Panc1 (cell line): ENCODE measurements at regions not wholly inside any gene's neighbourhood (a gene's known extent, or its start where the extent isn't known, plus 50 kb on each side); places are given as distances from the start of the nearest gene placed in this dataset.

Experiments used
- ATAC-seq: fragments of 200-7000 bp; cut with Tn5 transposase; 2 replicates; pipeline ENCODE4 v1.9.1; 2020; ENCODE audit warnings: mild to moderate bottlenecking, moderate library complexity
- BruUV-seq: library from RNA; stranded (reverse); fragments of 400-500 nt; replicated peaks from 2 replicates; lab custom pipeline; 2021; lab: Mats Ljungman, UMichigan
- CTCF ChIA-PET: fragments of 300-600 bp; sonication (Branson Sonifier 250); formaldehyde crosslinking; loops from one replicate; lab custom pipeline; 2022; ENCODE audit warnings: antibody characterized with exemption; lab: Charles Lee
- POLR2A ChIA-PET: fragments of 300-600 bp; sonication (Branson Sonifier 250); formaldehyde crosslinking; loops from one replicate; lab custom pipeline; 2022; ENCODE audit warnings: antibody characterized with exemption; lab: Charles Lee
- DNase-seq: peaks from one replicate; pipeline ENCODE4 v3.0.0-alpha.2; 2010; ENCODE audit warnings: low read depth, low spot score
- H3K27ac ChIP-seq: 2 replicates; pipeline ENCODE4 v1.5.1; 2011; ENCODE audit warnings: mild to moderate bottlenecking, low read length, inconsistent platforms
- H3K27me3 ChIP-seq: fragments of 200-500 bp; sonication (Bioruptor generic); 2 replicates; pipeline ENCODE4 v1.6.0; 2014; ENCODE audit warnings: low read length, inconsistent platforms; ENCODE audit not compliant: control insufficient read depth, insufficient read depth
- H3K36me3 ChIP-seq: fragments of 200-500 bp; sonication (Bioruptor generic); 2 replicates; pipeline ENCODE4 v1.5.1; 2014; ENCODE audit warnings: inconsistent platforms, mild to moderate bottlenecking, low read length, moderate library complexity; ENCODE audit not compliant: control insufficient read depth, insufficient read depth
- H3K4me1 ChIP-seq: 2 replicates; pipeline ENCODE4 v1.5.1; 2011; ENCODE audit warnings: inconsistent platforms, mild to moderate bottlenecking, low read length, moderate library complexity; ENCODE audit not compliant: control insufficient read depth, insufficient read depth
- H3K4me3 ChIP-seq, 2 experiments: 2 replicates each; pipeline ENCODE4 v1.5.1; 2011 to 2012; ENCODE audit warnings: low read depth in 2 of 2, low read length in 2 of 2, mild to moderate bottlenecking in 2 of 2, inconsistent platforms in 1 of 2, moderate library complexity in 1 of 2
- H3K9me3 ChIP-seq: fragments of 200-500 bp; sonication (Bioruptor generic); 2 replicates; pipeline ENCODE4 v1.5.1; 2014; ENCODE audit warnings: low read depth, mild to moderate bottlenecking, inconsistent platforms, low read length, moderate library complexity; ENCODE audit not compliant: control insufficient read depth, insufficient read depth
- POLR2AphosphoS5 ChIP-seq: IDR thresholded peaks from 2 replicates; pipeline ENCODE4 v1.6.1; 2012; ENCODE audit warnings: mild to moderate bottlenecking, low read depth, low read length, moderate library complexity
- SIN3A ChIP-seq: IDR thresholded peaks from 2 replicates; pipeline ENCODE4 v1.6.1; 2012; ENCODE audit warnings: low read depth, mild to moderate bottlenecking, low read length, moderate library complexity, borderline replicate concordance; ENCODE audit not compliant: insufficient read depth
- TCF7L2 ChIP-seq: IDR thresholded peaks from 2 replicates; pipeline ENCODE4 v1.6.1; 2011; ENCODE audit warnings: mild to moderate bottlenecking, low read depth, low read length, inconsistent platforms
- in situ Hi-C: cut with HindIII; loops from 2 replicates; pipeline ENCODE4 v1.10.0; 2016; ENCODE audit warnings: low sequenced_read_pairs, low pct_unique_long_range_greater_than_20kb
- intact Hi-C: fragments of 100-400 bp; cut with micrococcal nuclease; formaldehyde crosslinking; loops from one replicate; pipeline ENCODE4 v1.10.0; 2022; ENCODE audit not compliant: unreplicated experiment
- TF ChIP-seq, protein P1 (sequence below), 2 experiments: IDR thresholded peaks; 2 replicates each; pipeline ENCODE4 v1.6.1; 2011 to 2012; ENCODE audit warnings: low read depth in 2 of 2, control low read depth in 1 of 2, low read length in 1 of 2, mild to moderate bottlenecking in 1 of 2, moderate library complexity in 1 of 2; ENCODE audit not compliant: insufficient read depth in 1 of 2
- TF ChIP-seq, protein P2 (sequence below): fragments of 450-650 bp; IDR thresholded peaks from 2 replicates; pipeline ENCODE4 v1.5.1; 2017; ENCODE audit warnings: mild to moderate bottlenecking

DNA sequence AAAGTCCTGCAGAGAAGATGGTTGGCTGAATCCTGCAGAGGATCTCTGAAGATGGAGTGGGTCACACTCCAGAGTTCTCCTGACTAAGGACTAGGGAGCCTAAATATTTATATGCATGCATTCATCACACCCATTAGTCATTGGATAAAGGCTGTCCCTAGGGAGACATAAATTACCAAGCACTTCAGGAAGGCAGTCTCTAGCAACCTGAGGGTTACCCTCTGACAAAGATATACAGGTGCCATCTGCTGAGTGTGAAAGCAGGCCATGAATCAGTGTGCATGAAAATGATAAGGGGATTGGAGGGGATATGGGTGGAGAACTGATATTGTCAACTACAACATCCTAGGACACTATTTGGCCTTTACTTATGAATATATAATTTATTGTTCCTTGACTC lies 294.8 kb upstream of the DDX18 start:
- Histone ChIP-seq H3K27ac (no peak overlapping the region), H3K27me3 (no peaks in the 10 kb centered on the region), H3K36me3 (no peaks in the 10 kb centered on the region), H3K4me1 (no peaks in the 10 kb centered on the region), H3K4me3 (no peak overlapping the region), H3K9me3 (no peaks in the 10 kb centered on the region)
- POLR2A ChIA-PET, result no interaction called here
- in situ Hi-C loops (no loop called here), intact Hi-C loops (no loop called here)
- no peak for ATAC-seq
- no TSS peak for BruUV-seq
- CTCF ChIA-PET, result no interaction called here
- no peak for TF ChIP-seq SIN3A
- TF ChIP-seq, protein P1, sequence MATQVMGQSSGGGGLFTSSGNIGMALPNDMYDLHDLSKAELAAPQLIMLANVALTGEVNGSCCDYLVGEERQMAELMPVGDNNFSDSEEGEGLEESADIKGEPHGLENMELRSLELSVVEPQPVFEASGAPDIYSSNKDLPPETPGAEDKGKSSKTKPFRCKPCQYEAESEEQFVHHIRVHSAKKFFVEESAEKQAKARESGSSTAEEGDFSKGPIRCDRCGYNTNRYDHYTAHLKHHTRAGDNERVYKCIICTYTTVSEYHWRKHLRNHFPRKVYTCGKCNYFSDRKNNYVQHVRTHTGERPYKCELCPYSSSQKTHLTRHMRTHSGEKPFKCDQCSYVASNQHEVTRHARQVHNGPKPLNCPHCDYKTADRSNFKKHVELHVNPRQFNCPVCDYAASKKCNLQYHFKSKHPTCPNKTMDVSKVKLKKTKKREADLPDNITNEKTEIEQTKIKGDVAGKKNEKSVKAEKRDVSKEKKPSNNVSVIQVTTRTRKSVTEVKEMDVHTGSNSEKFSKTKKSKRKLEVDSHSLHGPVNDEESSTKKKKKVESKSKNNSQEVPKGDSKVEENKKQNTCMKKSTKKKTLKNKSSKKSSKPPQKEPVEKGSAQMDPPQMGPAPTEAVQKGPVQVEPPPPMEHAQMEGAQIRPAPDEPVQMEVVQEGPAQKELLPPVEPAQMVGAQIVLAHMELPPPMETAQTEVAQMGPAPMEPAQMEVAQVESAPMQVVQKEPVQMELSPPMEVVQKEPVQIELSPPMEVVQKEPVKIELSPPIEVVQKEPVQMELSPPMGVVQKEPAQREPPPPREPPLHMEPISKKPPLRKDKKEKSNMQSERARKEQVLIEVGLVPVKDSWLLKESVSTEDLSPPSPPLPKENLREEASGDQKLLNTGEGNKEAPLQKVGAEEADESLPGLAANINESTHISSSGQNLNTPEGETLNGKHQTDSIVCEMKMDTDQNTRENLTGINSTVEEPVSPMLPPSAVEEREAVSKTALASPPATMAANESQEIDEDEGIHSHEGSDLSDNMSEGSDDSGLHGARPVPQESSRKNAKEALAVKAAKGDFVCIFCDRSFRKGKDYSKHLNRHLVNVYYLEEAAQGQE (IDR thresholded peaks at IDR 0.05; ENCODE audit: insufficient read depth in 1 of 2, low read depth in 2 of 2, low read length in 1 of 2), result no peak
- TF ChIP-seq POLR2AphosphoS5, result no peak
- TF ChIP-seq TCF7L2, result no peak
- TF ChIP-seq, protein P2, sequence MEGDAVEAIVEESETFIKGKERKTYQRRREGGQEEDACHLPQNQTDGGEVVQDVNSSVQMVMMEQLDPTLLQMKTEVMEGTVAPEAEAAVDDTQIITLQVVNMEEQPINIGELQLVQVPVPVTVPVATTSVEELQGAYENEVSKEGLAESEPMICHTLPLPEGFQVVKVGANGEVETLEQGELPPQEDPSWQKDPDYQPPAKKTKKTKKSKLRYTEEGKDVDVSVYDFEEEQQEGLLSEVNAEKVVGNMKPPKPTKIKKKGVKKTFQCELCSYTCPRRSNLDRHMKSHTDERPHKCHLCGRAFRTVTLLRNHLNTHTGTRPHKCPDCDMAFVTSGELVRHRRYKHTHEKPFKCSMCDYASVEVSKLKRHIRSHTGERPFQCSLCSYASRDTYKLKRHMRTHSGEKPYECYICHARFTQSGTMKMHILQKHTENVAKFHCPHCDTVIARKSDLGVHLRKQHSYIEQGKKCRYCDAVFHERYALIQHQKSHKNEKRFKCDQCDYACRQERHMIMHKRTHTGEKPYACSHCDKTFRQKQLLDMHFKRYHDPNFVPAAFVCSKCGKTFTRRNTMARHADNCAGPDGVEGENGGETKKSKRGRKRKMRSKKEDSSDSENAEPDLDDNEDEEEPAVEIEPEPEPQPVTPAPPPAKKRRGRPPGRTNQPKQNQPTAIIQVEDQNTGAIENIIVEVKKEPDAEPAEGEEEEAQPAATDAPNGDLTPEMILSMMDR, result no peak
- no peak for DNase-seq

DNA sequence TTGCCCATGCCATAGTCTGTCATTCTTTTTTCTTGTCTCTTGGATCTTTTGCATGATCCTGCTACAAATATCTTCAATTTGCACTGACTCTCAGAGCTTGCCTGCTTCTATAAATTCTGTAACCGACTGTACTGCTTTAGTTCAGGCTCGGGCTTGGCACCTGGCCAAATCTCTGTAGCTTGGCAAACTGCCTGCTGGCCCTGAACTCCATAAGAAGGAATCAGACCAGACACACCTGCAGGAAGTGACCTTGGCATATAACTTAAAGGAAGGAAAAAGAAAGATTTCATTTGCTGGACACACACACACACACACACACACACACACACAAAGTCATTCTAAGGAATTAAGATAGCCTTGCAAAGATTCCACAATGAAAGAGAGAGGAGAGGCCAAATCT lies 291.2 kb upstream of the DDX18 start:
- ChIA-PET CTCF (no interaction called here), POLR2A (no interaction called here)
- no TSS peak for BruUV-seq
- ATAC-seq, result no peak
- H3K27me3 ChIP-seq, result no peaks in the 10 kb centered on the region
- DNase-seq, result no peak
- TF ChIP-seq TCF7L2, result no peak
- TF ChIP-seq, protein P1 (IDR thresholded peaks at IDR 0.05; ENCODE audit: insufficient read depth in 1 of 2, low read depth in 2 of 2, low read length in 1 of 2), result no peak
- TF ChIP-seq, protein P2, result no peak
- TF ChIP-seq POLR2AphosphoS5, result no peak
- H3K4me1 ChIP-seq, result no peaks in the 10 kb centered on the region
- H3K9me3 ChIP-seq, result no peaks in the 10 kb centered on the region
- H3K36me3 ChIP-seq, result no peaks in the 10 kb centered on the region
- intact Hi-C loops, result no loop called here
- in situ Hi-C loops, result no loop called here
- no peak overlapping the region for H3K4me3 ChIP-seq
- no peak overlapping the region for H3K27ac ChIP-seq
